GM20000 (cell line): ENCODE measurements at regions not wholly inside any gene's neighbourhood (a gene's known extent, or its start where the extent isn't known, plus 50 kb on each side); places are given as distances from the start of the nearest gene placed in this dataset.

Experiments
- DNase-seq: peaks from one replicate; pipeline ENCODE4 v3.0.0; 2012; ENCODE audit warnings: low spot score
- TF ChIP-seq, protein P1 (sequence below): IDR thresholded peaks from 2 replicates; pipeline ENCODE4 v1.5.1; 2012; ENCODE audit warnings: mild to moderate bottlenecking, control low read depth; ENCODE audit errors: extremely low read depth, missing control alignments

DNA sequence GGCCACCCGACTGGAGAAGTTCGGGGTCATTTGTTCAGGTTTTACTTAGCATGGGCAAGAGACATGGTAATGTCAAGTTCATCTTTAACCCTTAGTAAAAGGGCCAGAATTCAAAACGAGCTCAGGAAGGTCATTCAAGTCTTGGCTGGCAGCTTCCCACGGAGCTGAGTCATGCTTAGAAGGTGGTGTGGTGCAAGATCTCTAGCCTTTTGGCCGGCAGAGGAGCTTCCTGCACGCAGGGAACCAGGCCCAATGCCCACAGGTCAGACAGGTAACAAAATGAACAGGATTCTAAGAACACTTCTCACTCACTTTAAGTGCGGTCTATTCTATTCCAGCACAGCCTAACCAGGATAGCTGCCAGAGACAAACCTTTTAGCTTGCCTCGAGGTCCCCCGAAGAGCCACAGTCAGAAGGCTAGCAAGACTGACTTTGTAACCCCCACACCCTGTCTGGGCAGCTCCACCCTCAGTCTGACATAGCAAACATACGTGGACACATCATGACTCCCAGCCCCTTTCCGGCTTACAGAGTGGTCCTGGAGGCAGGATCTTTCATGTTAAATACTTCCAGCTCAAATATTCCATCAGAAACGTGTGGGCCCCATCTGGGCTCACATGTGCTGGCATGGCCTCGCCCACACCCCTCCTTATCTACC lies 292.7 kb downstream of the BCL11A start:
- no peak for DNase-seq
- TF ChIP-seq, protein P1, sequence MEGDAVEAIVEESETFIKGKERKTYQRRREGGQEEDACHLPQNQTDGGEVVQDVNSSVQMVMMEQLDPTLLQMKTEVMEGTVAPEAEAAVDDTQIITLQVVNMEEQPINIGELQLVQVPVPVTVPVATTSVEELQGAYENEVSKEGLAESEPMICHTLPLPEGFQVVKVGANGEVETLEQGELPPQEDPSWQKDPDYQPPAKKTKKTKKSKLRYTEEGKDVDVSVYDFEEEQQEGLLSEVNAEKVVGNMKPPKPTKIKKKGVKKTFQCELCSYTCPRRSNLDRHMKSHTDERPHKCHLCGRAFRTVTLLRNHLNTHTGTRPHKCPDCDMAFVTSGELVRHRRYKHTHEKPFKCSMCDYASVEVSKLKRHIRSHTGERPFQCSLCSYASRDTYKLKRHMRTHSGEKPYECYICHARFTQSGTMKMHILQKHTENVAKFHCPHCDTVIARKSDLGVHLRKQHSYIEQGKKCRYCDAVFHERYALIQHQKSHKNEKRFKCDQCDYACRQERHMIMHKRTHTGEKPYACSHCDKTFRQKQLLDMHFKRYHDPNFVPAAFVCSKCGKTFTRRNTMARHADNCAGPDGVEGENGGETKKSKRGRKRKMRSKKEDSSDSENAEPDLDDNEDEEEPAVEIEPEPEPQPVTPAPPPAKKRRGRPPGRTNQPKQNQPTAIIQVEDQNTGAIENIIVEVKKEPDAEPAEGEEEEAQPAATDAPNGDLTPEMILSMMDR = no peak

DNA sequence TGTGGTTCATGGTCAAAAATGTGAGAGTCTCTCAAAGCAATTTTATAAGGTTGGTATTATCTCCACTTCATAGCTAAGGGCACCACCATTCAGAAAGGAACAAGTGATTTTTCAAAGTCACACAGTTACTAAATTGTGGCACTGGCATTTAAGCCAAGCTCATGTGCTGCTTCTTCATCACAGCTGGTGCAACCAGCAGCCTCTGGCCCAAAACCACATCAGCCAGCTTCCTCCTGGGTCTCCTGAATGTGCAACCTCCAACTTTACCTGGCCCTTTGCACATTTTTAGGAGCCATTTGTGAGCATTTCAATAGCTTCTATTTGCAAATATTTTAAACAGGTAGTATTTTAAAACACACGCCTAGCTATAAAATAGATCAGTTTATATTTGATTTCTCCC lies 293.7 kb downstream of the BCL11A start:
- TF ChIP-seq, protein P1 = no peak
- DNase-seq = no peak

DNA sequence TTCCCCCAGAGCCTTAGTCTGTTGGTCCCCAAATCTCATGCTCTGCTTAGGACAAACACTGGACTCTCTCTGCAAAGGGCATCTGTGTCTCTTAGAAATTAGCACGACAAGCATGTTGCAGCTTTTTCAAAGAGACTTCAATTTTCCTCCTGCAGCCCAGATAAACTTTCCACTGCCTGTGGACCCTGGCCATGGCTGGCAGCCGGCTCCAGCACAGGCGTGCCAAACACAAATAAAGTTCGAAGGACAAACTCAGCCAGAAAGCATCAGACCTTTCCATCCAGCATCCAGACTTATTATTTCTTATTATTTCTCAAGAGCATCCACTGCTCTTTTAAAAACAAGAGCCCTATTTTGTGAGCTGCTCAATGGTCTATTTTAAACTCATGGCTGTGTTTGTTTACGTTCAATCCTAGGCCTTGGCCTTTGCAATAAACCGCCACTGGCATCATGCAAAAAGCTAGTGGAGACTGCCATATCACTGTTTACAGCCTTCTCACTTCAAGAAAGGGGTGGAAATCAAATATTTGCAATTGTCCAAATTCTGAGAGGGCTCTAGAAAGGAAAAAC lies 300.8 kb downstream of the BCL11A start:
- TF ChIP-seq, protein P1 = no peak
- no peak for DNase-seq

DNA sequence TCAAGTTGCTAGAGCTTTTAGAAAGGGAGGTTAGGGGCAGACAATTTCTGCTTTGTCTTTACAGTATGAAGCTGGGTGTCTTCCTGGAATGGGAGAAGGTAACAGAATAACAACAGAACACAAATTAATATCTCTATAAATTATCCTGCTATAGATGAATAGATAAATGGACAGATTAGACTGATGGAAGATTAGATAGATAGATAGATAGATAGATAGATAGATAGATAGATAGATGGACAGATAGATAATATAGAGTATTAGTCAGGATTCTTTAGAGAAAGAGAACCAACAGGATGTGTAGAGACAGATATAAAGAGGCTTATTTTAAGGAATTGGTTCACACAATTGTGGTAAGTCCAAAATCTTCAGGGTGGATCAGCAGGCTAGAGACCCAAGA lies 302.2 kb downstream of the BCL11A start:
- DNase-seq = no peak
- TF ChIP-seq, protein P1 = no peak

DNA sequence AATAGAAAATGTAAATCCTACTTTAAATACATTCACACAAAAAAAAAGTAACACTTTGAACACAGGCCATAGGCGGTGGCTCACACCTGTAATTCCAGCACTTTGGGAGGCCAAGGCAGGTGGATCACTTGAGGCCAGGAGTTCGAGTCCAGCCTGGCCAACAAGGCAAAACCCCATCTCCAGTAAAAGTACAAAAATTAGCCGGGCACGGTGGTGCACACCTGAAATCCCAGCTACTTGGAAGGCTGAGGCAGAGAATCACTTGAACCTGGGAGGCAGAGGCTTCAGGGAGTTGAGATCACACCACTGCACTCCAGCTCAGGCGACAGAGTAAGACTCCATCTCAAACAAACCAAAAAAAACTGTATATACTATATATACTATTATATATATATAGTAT lies 303.6 kb downstream of the BCL11A start:
- DNase-seq = no peak
- TF ChIP-seq, protein P1 = no peak

DNA sequence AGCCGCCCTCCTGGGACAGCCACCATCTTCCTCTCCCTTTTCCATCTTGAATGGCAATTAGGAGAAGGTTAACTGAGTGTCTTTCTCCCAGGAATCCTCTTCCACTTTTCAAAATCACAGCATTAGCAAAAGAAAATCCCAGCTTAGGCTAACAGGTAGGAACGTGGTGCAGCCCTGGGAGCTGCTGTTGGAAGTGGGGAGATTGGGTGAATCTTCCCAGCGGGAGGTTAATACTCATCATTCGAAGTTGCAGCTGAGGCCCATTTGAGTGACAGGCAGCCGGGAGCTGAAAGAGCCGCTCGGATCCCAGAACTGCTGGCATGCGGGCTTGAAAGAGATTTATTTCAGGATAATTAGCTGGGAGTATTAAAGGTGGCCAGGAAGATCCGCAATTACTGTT lies 306.0 kb downstream of the BCL11A start:
- TF ChIP-seq, protein P1 = no peak
- DNase-seq = no peak

DNA sequence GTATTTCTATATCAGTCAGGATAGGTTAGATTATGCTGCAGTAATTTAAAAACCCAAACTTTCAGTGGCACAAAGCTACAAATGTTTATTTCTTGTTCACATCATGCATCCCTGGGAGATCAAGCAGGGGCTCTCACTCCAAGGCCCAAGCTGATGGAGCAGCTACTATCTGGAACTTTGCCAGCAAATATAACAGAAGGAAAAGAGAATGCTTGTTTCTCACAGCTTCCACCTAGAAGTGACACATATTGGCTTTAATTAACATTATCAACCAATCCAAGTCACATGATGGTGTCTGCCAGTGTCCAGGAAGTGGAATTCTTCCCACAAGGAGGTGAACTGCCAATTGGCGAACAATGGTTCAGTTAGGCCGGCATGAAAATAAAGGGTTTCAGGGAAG lies 306.9 kb downstream of the BCL11A start:
- no peak for DNase-seq
- TF ChIP-seq, protein P1 = no peak
